T-helper 1 cell (primary cell): ENCODE measurements at regions not wholly inside any gene's neighbourhood (a gene's known extent, or its start where the extent isn't known, plus 50 kb on each side); places are given as distances from the start of the nearest gene placed in this dataset.
A peak's percentile ranks its signal among the peaks of the same experiment; 100 is the strongest.

Experiments used
- DNase-seq, 5 donors: peaks; one replicate each; pipeline ENCODE4 v3.0.0-alpha.2; 2012 to 2020

- no peak for DNase-seq
Measured at GRCh38 chr1:186550832-186551231, 89.9 kb upstream of the PDC start.

- DNase-seq = no peak
Measured at GRCh38 chr1:186541003-186541402, 80.1 kb upstream of the PDC start.

GRCh38 chr1:186540521-186540920 is 79.6 kb upstream of the PDC start:
- no peak for DNase-seq

- DNase-seq = no peak
Measured at GRCh38 chr1:186536273-186536890, 75.5 kb upstream of the PDC start.

GRCh38 chr1:186535388-186536133 is 74.6 kb upstream of the PDC start:
- DNase-seq = no peak

GRCh38 chr1:186534401-186534800 is 73.5 kb upstream of the PDC start:
- no peak for DNase-seq

GRCh38 chr1:186532466-186532865 is 71.6 kb upstream of the PDC start:
- DNase-seq = no peak

GRCh38 chr1:186531561-186532165 is 70.7 kb upstream of the PDC start:
- DNase-seq = no peak

GRCh38 chr1:186530109-186530508 is 69.2 kb upstream of the PDC start:
- DNase-seq = no peak

- no peak for DNase-seq
Measured at GRCh38 chr1:186519982-186520381, 59.1 kb upstream of the PDC start.

- no peak for DNase-seq
Measured at GRCh38 chr1:186518822-186519381, 58.0 kb upstream of the PDC start.

GRCh38 chr1:186518395-186518794 is 57.5 kb upstream of the PDC start:
- no peak for DNase-seq

- DNase-seq = no peak
Measured at GRCh38 chr1:186514367-186514766, 53.5 kb upstream of the PDC start.

- no peak for DNase-seq
Measured at GRCh38 chr1:186513526-186513925, 52.6 kb upstream of the PDC start.

- DNase-seq = no peak
Measured at GRCh38 chr1:186512698-186513457, 52.0 kb upstream of the PDC start.

- peak in 1 of 5 donors; percentile 10 for DNase-seq
Measured at GRCh38 chr1:186511761-186512637, 51.1 kb upstream of the PDC start.
